ENCODE measurements at regions not wholly inside any gene's neighbourhood (a gene's known extent, or its start where the extent isn't known, plus 50 kb on each side); places are given as distances from the start of the nearest gene placed in this dataset.

GRCh38 chr2:103781313-103781712 is 1019.5 kb downstream of the TMEM182 start:
- Histone ChIP-seq H3K4me3 (replicated peaks in 1 of 2; ENCODE audit: low read depth in 1 of 2, low read length in 2 of 2) (no peak overlapping the region), H3K36me3 (ENCODE audit: control insufficient read depth in 1 of 2, insufficient read depth in 2 of 2, low read length in 2 of 2) (no peaks in the 10 kb centered on the region), H2AFZ (ENCODE audit: low read depth, low read length, poor library complexity, severe bottlenecking) (no peak overlapping the region), H3K79me2 (ENCODE audit: insufficient read depth, low read length) (no peaks in the 10 kb centered on the region), H3K27me3 (ENCODE audit: insufficient read depth, low read length) (no peaks in the 10 kb centered on the region), H3K9me2 (ENCODE audit: insufficient read depth) (no peaks in the 10 kb centered on the region), H3K9ac (ENCODE audit: low read length) (no peak overlapping the region), H3K4me1 (ENCODE audit: control insufficient read depth in 1 of 2, insufficient read depth in 2 of 2, low read length in 2 of 2) (no peaks in the 10 kb centered on the region), H3K27ac (ENCODE audit: low read depth, low read length) (no peak overlapping the region), H3K9me3 (ENCODE audit: control insufficient read depth in 1 of 2, insufficient read depth in 1 of 2, low read depth in 1 of 2, low read length in 2 of 2) (peaks cover 11 to 12% of the 10 kb centered on the region in 2 experiments; a peak in 2 of 4 replicates), H4K20me1 (ENCODE audit: insufficient read depth) (no peaks in the 10 kb centered on the region), H3K4me2 (ENCODE audit: low read length) (no peak overlapping the region)
- DNase-seq (ENCODE audit: low read depth, low spot score) = no peak
- intact Hi-C loops (cut with micrococcal nuclease) = no loop called here
- no peak for ATAC-seq
- ChIA-PET RAD21 (ENCODE audit: low non-redundant PET in 1 of 2, low total read pairs in 2 of 2, uncharacterized antibody in 2 of 2, unreplicated experiment in 2 of 2) (no interaction called here), CTCF (no interaction called here), POLR2A (no interaction called here)
- no peak for TF ChIP-seq CBX3 (IDR thresholded peaks at IDR 0.05; ENCODE audit: low read depth)
- TF ChIP-seq, protein P1, sequence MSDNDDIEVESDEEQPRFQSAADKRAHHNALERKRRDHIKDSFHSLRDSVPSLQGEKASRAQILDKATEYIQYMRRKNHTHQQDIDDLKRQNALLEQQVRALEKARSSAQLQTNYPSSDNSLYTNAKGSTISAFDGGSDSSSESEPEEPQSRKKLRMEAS (IDR thresholded peaks at IDR 0.05) = no peak
- no TSS peak for BruUV-seq (replicated peaks)

DNA sequence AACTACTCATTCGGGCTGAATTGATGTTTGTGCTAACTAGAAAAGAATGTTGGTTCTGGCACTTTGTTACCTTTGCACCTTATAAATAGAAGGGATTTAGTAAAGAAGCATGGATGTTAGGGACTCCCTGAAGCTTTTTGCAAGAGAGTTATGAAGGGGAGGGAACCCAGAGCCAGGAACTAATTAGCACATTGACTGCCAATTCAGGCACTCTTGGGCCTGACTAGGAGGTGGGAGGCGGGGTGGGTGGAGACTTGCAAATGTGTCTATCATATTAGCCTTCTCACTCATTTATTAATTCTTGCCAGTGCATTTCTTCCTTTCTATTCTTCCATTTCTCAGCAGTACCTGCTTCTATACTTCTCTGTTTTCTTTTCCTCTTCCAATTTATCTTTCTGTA is 1022.4 kb downstream of the TMEM182 start:
- RAD21 ChIA-PET (ENCODE audit: low non-redundant PET in 1 of 2, low total read pairs in 2 of 2, uncharacterized antibody in 2 of 2, unreplicated experiment in 2 of 2) = no interaction called here
- H3K4me3 ChIP-seq (replicated peaks in 1 of 2; ENCODE audit: low read depth in 1 of 2, low read length in 2 of 2) = no peak overlapping the region
- ATAC-seq (no peak), DNase-seq (ENCODE audit: low read depth, low spot score) (no peak)
- POLR2A ChIA-PET = no interaction called here
- no peak overlapping the region for H3K4me2 ChIP-seq (ENCODE audit: low read length)
- no TSS peak for BruUV-seq (replicated peaks)
- intact Hi-C loops (cut with micrococcal nuclease) = no loop called here
- no peaks in the 10 kb centered on the region for H3K4me1 ChIP-seq (ENCODE audit: control insufficient read depth in 1 of 2, insufficient read depth in 2 of 2, low read length in 2 of 2)
- no peaks in the 10 kb centered on the region for H3K36me3 ChIP-seq (ENCODE audit: control insufficient read depth in 1 of 2, insufficient read depth in 2 of 2, low read length in 2 of 2)
- TF ChIP-seq EZH2phosphoT487 (IDR thresholded peaks at IDR 0.05; ENCODE audit: borderline replicate concordance) = no peak
- TF ChIP-seq YY1 (IDR thresholded peaks at IDR 0.05; ENCODE audit: extremely low read depth, insufficient replicate concordance, low read depth, low read length) = no peak
- no peak for TF ChIP-seq POLR2AphosphoS5 (IDR thresholded peaks at IDR 0.05; ENCODE audit: low read depth, low read length)
- TF ChIP-seq ZFX (IDR thresholded peaks at IDR 0.05) = no peak
- TF ChIP-seq, protein P2, sequence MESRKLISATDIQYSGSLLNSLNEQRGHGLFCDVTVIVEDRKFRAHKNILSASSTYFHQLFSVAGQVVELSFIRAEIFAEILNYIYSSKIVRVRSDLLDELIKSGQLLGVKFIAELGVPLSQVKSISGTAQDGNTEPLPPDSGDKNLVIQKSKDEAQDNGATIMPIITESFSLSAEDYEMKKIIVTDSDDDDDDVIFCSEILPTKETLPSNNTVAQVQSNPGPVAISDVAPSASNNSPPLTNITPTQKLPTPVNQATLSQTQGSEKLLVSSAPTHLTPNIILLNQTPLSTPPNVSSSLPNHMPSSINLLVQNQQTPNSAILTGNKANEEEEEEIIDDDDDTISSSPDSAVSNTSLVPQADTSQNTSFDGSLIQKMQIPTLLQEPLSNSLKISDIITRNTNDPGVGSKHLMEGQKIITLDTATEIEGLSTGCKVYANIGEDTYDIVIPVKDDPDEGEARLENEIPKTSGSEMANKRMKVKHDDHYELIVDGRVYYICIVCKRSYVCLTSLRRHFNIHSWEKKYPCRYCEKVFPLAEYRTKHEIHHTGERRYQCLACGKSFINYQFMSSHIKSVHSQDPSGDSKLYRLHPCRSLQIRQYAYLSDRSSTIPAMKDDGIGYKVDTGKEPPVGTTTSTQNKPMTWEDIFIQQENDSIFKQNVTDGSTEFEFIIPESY (IDR thresholded peaks at IDR 0.05; ENCODE audit: extremely low read depth, insufficient replicate concordance, low read length) = no peak
- TF ChIP-seq, protein P1 (IDR thresholded peaks at IDR 0.05) = no peak
- TF ChIP-seq POLR2A (IDR thresholded peaks at IDR 0.05; ENCODE audit: borderline replicate concordance, extremely low read depth, insufficient read depth, insufficient read length) = no peak
- TF ChIP-seq TCF7L2 (IDR thresholded peaks at IDR 0.05; ENCODE audit: borderline replicate concordance, extremely low read depth, insufficient read depth, insufficient read length) = no peak
- no peak for TF ChIP-seq SRF (IDR thresholded peaks at IDR 0.05; ENCODE audit: low read depth)
- TF ChIP-seq EGR1 (IDR thresholded peaks at IDR 0.05; ENCODE audit: low read depth) = no peak
- no peak for TF ChIP-seq SIN3A (IDR thresholded peaks at IDR 0.05; ENCODE audit: low read depth)
- TF ChIP-seq SP1 (IDR thresholded peaks at IDR 0.05; ENCODE audit: low read depth) = no peak
- no peak for TF ChIP-seq EZH2 (IDR thresholded peaks at IDR 0.05)
- TF ChIP-seq ELF1 (IDR thresholded peaks at IDR 0.05; ENCODE audit: borderline replicate concordance, low read depth) = no peak
- no peak for TF ChIP-seq JUND (IDR thresholded peaks at IDR 0.05)
- TF ChIP-seq ATF3 (IDR thresholded peaks at IDR 0.05) = no peak
- TF ChIP-seq, protein P3, sequence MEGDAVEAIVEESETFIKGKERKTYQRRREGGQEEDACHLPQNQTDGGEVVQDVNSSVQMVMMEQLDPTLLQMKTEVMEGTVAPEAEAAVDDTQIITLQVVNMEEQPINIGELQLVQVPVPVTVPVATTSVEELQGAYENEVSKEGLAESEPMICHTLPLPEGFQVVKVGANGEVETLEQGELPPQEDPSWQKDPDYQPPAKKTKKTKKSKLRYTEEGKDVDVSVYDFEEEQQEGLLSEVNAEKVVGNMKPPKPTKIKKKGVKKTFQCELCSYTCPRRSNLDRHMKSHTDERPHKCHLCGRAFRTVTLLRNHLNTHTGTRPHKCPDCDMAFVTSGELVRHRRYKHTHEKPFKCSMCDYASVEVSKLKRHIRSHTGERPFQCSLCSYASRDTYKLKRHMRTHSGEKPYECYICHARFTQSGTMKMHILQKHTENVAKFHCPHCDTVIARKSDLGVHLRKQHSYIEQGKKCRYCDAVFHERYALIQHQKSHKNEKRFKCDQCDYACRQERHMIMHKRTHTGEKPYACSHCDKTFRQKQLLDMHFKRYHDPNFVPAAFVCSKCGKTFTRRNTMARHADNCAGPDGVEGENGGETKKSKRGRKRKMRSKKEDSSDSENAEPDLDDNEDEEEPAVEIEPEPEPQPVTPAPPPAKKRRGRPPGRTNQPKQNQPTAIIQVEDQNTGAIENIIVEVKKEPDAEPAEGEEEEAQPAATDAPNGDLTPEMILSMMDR (IDR thresholded peaks at IDR 0.05 in 2 of 3, conservative IDR thresholded peaks at IDR 0.05 in 1 of 3; ENCODE audit: borderline replicate concordance in 1 of 3, insufficient read depth in 1 of 3, low read depth in 2 of 3, low read length in 2 of 3) = no peak
- H3K27me3 ChIP-seq (ENCODE audit: insufficient read depth, low read length) = no peaks in the 10 kb centered on the region
- peaks cover 9 to 16% of the 10 kb centered on the region in 2 experiments; a peak in 2 of 4 replicates for H3K9me3 ChIP-seq (ENCODE audit: control insufficient read depth in 1 of 2, insufficient read depth in 1 of 2, low read depth in 1 of 2, low read length in 2 of 2)
- H3K79me2 ChIP-seq (ENCODE audit: insufficient read depth, low read length) = no peaks in the 10 kb centered on the region
- CTCF ChIA-PET = no interaction called here
- H4K20me1 ChIP-seq (ENCODE audit: insufficient read depth) = no peaks in the 10 kb centered on the region
- no peaks in the 10 kb centered on the region for H3K9me2 ChIP-seq (ENCODE audit: insufficient read depth)
- H3K9ac ChIP-seq (ENCODE audit: low read length) = no peak overlapping the region
- no peak overlapping the region for H3K27ac ChIP-seq (ENCODE audit: low read depth, low read length)
- no peak overlapping the region for H2AFZ ChIP-seq (ENCODE audit: low read depth, low read length, poor library complexity, severe bottlenecking)
